ENCODE measurements at regions not wholly inside any gene's neighbourhood (a gene's known extent, or its start where the extent isn't known, plus 50 kb on each side); places are given as distances from the start of the nearest gene placed in this dataset.

GRCh38 chr9:30977965-30978364, 1406.5 kb upstream of the ACO1 start:
- no peak for DNase-seq
- intact Hi-C loops (cut with DNase I), result loop anchor here in 1 of 10 donors (10.0 kb wide), 1 partner anchor 807 kb away; no protein-coding TSS in a partner anchor
- Histone ChIP-seq H3K4me1 (no peaks in the 10 kb centered on the region), H3K4me3 (no peak overlapping the region), H3K36me3 (no peaks in the 10 kb centered on the region), H3K9me3 (no peaks in the 10 kb centered on the region), H3K27me3 (no peaks in the 10 kb centered on the region), H3K27ac (no peak overlapping the region)
- WGBS, 4 donors, result 70 to 85% (median 74%) methylated on average over 1 of the region's 1 CpG
- no peak for ATAC-seq
- TF ChIP-seq CTCF (IDR thresholded peaks at IDR 0.05) (no peak), POLR2A (IDR thresholded peaks at IDR 0.05) (no peak)

- Histone ChIP-seq H3K36me3 (no peaks in the 10 kb centered on the region), H3K4me3 (no peak overlapping the region), H3K9me3 (peaks cover 0 to 6% (median 0%) of the 10 kb centered on the region in 12 donors), H3K4me1 (no peaks in the 10 kb centered on the region), H3K27me3 (no peaks in the 10 kb centered on the region), H3K27ac (no peak overlapping the region)
- DNase-seq (no peak), ATAC-seq (no peak)
- TF ChIP-seq POLR2A (IDR thresholded peaks at IDR 0.05) (no peak), CTCF (IDR thresholded peaks at IDR 0.05) (no peak)
- intact Hi-C loops (cut with DNase I), result no loop called here
- WGBS, 4 donors, result 56 to 69% (median 66%) methylated on average over 3 of the region's 3 CpGs
These were observed 1402.1 kb upstream of the ACO1 start for GRCh38 chr9:30982301-30982700.

GRCh38 chr9:30995956-30996738, 1388.3 kb upstream of the ACO1 start:
- ATAC-seq (no peak), DNase-seq (no peak)
- intact Hi-C loops (cut with DNase I), result loop anchor here in 1 of 10 donors (10.0 kb wide), 1 partner anchor 61 kb away; no protein-coding TSS in a partner anchor

More at GRCh38 chr9:30995956-30996738, 1388.3 kb upstream of the ACO1 start:
- Histone ChIP-seq H3K36me3 (no peaks in the 10 kb centered on the region), H3K4me1 (no peaks in the 10 kb centered on the region), H3K4me3 (no peak overlapping the region), H3K9me3 (peaks cover 0 to 2% (median 0%) of the 10 kb centered on the region in 12 donors), H3K27me3 (no peaks in the 10 kb centered on the region), H3K27ac (no peak overlapping the region)
- no peak for TF ChIP-seq CTCF (IDR thresholded peaks at IDR 0.05)
- TF ChIP-seq POLR2A (IDR thresholded peaks at IDR 0.05), result no peak
- 75 to 86% (median 78%) methylated on average over 5 of the region's 5 CpGs for WGBS, 4 donors
